HK-2 (cell line): ENCODE measurements at regions not wholly inside any gene's neighbourhood (a gene's known extent, or its start where the extent isn't known, plus 50 kb on each side); places are given as distances from the start of the nearest gene placed in this dataset.
"Not testable (repeated sequence)": the region's sequence is repeated elsewhere in the genome, so short reads cannot be mapped to it uniquely, and the experiment has no call there.

Source experiments
- DNase-seq: peaks from one replicate; pipeline ENCODE4 v3.0.0-alpha.2; 2018; ENCODE audit not compliant: unreplicated experiment

- no peak for DNase-seq
Observed at GRCh38 chr21:20086508-20086907, 911.7 kb upstream of the NCAM2 start.

DNA sequence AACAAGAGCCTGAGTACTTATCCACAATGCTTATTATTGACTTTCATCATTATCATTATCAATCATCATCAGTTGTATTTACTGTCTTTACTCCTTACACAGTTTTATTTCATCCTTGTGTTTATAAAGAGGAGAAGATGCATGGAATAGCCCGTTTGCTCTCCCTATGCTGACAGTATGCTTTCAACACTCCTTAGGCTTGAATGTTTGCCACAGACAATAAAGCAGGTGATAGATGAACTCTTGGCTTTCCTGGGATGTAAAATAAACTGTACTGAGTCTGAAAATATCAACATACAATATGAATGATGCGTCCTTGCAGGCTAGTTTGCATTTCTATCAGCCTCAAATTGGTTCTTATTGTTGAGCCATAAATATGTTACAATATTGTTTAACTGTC, 891.8 kb upstream of the NCAM2 start:
- DNase-seq = no peak

DNA sequence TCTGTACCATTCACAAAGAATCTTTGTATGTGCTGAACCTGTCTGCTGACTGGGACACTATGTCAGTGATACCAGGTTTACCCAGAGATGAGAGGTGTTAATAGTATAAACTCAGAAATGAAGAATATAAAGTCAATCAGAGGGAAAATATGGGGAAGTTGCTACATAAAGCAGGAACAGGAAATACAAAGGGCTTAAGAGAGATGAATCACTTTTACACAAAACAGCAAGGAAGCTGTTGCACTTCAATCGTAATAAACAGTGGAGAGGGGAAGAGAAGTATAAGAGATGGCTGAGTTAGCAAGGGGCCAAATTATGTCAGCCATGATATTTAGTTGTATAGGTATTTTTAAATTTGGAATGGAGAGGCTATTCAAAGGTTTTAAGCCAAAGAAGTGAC, 890.2 kb upstream of the NCAM2 start:
- no peak for DNase-seq

GRCh38 chr21:20108976-20109540, 889.2 kb upstream of the NCAM2 start:
- no peak for DNase-seq

GRCh38 chr21:20110368-20110767, 887.8 kb upstream of the NCAM2 start:
- no peak for DNase-seq

- no peak for DNase-seq
Observed at GRCh38 chr21:20151741-20152140, 846.5 kb upstream of the NCAM2 start.

DNA sequence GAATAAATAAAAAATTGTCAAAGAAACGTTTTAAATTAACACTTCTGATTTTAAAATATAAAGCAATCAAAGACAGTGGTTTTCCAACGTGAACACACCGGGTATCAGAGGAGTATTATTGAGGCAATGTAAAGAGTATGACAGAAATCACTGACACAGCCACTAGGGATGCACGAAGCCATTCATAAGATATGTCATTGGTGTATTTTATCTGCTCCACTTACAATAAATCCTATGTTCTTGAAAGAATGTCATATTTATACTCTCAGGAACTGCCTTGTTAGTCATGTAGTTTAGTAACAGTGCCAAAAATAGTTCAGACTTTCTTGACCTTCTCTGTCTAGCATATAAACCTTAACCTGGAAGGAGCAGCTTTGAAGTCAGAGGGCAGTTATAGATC, 835.0 kb upstream of the NCAM2 start:
- no peak for DNase-seq

- no peak for DNase-seq
Observed at GRCh38 chr21:20167059-20167458, 831.1 kb upstream of the NCAM2 start.

GRCh38 chr21:20169812-20170576, 828.2 kb upstream of the NCAM2 start:
- DNase-seq = no peak

- DNase-seq = no peak
Observed at GRCh38 chr21:20186186-20186585, 812.0 kb upstream of the NCAM2 start.

DNA sequence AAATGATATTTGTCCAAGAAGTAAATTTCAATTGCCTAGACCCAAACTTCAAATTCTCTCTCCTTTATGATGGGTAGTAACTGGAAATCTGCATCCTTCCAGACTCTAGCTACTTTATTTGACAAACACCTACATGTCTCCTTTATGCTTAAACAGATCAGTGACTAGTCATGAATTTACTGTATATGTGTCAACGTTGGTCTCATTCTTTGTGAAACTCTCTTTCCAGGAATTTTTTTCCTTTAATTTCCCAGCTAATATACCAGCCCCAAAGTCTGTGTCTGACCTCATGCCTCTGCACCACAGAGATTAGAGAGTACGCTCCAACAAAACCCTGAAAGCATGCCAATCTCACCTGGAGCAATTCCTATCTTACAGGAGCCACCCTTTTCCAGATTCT, 811.2 kb upstream of the NCAM2 start:
- DNase-seq = no peak

- not testable (repeated sequence) for DNase-seq
Observed at GRCh38 chr21:20201323-20201722, 796.9 kb upstream of the NCAM2 start.

GRCh38 chr21:20207335-20207734, 790.9 kb upstream of the NCAM2 start:
- no peak for DNase-seq

DNA sequence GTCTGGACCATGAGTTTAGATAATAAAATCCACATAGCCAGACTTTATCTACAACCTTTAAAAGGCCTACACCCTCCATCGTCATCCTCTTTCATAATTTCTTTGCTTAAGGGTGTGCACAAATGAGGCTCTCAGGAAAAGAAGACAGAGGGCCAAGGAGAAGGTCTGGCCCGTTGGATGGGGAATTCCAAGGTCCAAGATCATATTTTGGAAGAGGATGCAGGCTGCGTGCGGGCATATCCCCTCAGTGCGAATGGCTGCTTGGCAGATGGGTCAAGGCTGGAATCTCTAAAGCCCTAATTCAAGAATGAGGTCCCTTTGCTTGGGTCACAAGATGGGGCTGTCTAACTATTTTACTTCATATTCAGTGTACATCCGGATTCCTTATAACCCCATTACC, 782.2 kb upstream of the NCAM2 start:
- DNase-seq = no peak

DNA sequence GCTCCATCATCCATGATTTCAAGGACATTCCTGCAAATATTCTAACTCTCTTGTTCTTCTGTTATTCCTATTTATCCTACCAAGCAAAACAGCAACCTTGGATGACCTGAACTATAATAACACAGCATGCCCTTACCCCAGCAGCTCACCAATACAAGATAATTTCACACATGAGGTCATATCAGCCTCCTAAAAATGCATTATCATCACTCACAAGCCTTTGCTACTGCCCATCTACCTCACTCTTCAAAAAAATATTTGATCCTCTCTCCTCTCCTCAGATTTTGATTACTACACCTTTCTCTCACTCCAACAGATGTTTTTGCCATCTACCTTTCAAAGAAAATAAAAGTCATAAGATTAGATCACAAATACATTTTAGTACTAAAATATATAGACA, 777.6 kb upstream of the NCAM2 start:
- DNase-seq = no peak

DNA sequence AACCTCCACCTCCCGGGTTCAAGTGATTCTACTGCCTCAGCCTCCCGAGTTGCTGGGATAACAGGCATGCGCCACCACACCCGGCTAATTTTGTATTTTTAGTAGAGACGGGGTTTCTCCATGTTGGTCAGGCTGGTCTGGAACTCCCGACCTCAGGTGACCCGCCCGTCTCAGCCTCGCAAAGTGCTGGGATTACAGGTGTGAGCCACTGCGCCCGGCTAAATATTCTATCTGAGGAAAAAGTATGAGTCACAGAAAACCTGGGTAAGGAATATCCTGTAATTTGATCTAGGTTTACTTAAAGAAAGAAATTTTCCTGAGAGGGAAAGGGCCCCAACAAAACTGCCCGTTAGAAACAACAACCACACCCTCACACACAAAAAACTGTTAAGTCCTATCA, 776.2 kb upstream of the NCAM2 start:
- not testable (repeated sequence) for DNase-seq

DNA sequence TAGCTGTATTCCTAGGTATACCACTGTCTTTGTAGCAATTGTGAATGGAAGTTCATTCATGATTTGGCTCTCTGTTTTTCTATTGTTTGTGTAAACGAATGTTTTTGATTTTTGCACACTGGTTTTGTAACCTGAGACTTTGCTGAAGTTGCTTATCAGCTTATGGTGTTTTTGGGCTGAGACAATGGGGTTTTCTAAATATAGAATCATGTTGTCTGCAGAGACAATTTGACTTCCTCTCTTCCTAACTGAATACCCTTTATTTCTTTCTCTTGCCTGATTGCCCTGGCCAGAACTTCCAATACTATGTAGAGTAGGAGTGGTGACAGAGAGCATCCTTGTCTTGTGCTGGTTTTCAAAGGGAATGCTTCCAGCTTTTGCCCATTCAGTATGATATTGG, 761.6 kb upstream of the NCAM2 start:
- DNase-seq = not testable (repeated sequence)

GRCh38 chr21:20249401-20249800, 748.8 kb upstream of the NCAM2 start:
- no peak for DNase-seq

- DNase-seq = no peak
Observed at GRCh38 chr21:20250337-20250736, 747.9 kb upstream of the NCAM2 start.

GRCh38 chr21:20253261-20253660, 744.9 kb upstream of the NCAM2 start:
- no peak for DNase-seq

DNA sequence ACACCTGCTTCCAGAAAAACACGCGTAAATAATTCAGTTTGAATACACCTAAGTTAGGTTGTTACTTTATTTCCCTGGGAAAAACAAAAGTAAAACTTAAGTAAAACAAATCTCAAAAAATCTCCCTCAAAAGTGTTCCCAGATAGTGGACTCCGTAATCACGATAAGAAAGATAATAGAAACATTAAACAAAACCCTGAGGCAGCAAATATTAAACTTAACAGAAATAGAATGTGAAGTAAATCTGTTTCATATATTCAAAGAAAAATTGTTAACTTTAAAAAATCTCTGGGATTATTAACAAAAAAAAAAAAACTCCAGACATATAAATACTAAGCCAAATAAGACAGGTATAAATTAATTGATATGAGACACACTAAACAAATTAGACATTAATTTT, 743.2 kb upstream of the NCAM2 start:
- DNase-seq = no peak

- DNase-seq = no peak
Observed at GRCh38 chr21:20257052-20257740, 741.0 kb upstream of the NCAM2 start.

DNA sequence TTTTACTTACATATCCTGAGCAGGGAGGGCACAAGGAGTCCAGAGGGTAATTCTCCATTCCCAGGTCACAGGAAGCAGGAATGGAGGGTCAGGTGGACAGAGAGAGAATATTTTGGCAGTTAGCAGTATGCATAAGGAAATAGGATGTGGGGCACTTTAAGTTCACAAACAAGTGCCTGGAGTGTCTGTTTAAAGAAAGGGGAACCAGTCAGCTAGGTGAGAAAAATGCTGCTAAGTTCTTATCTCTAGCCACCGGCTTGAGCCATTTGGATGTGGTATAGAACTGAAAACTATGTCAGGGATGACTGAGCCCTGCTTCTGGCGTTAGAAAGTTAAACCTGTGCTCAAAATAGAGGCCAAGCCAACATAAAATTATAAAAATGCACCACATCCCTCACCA, 739.7 kb upstream of the NCAM2 start:
- DNase-seq = no peak
